ENCODE measurements at regions not wholly inside any gene's neighbourhood (a gene's known extent, or its start where the extent isn't known, plus 50 kb on each side); places are given as distances from the start of the nearest gene placed in this dataset.

DNA sequence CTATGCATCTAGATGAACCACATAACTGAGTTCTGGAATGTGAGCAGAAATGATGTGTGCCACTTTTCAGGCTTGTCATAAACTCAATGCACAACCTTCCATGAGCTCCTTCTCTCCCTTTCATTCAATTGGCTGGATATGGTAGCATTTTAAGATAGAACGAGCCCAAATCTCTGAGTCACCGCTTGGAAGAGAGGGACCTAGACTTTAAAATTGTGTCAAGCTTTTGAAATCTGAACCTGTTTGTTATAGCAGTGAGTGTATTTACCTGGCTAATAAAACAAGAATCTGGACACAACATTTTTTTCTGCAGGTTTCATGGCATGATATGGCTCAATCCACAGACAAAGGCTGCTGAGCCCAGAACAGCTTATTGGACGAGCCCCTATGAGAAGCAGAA lies 297.8 kb upstream of the SPRED2 start:
- H2AFZ ChIP-seq, result no peak overlapping the region
- no peak overlapping the region for H3K9ac ChIP-seq
- no peaks in the 10 kb centered on the region for H3K79me2 ChIP-seq
- TF ChIP-seq, protein P1, sequence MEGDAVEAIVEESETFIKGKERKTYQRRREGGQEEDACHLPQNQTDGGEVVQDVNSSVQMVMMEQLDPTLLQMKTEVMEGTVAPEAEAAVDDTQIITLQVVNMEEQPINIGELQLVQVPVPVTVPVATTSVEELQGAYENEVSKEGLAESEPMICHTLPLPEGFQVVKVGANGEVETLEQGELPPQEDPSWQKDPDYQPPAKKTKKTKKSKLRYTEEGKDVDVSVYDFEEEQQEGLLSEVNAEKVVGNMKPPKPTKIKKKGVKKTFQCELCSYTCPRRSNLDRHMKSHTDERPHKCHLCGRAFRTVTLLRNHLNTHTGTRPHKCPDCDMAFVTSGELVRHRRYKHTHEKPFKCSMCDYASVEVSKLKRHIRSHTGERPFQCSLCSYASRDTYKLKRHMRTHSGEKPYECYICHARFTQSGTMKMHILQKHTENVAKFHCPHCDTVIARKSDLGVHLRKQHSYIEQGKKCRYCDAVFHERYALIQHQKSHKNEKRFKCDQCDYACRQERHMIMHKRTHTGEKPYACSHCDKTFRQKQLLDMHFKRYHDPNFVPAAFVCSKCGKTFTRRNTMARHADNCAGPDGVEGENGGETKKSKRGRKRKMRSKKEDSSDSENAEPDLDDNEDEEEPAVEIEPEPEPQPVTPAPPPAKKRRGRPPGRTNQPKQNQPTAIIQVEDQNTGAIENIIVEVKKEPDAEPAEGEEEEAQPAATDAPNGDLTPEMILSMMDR (IDR thresholded peaks at IDR 0.05), result no peak
- no peaks in the 10 kb centered on the region for H3K27me3 ChIP-seq (ENCODE audit: control insufficient read depth, insufficient read depth, low read length)
- no peak overlapping the region for H3K4me3 ChIP-seq (ENCODE audit: low read depth, low read length)
- H3K36me3 ChIP-seq (ENCODE audit: control insufficient read depth, insufficient read depth, low read length), result no peaks in the 10 kb centered on the region
- H3K9me3 ChIP-seq (ENCODE audit: control insufficient read depth, low read length), result no peaks in the 10 kb centered on the region
- H3K27ac ChIP-seq, result no peak overlapping the region
- H3K4me2 ChIP-seq (ENCODE audit: low read length), result no peak overlapping the region
- no peaks in the 10 kb centered on the region for H3K4me1 ChIP-seq

DNA sequence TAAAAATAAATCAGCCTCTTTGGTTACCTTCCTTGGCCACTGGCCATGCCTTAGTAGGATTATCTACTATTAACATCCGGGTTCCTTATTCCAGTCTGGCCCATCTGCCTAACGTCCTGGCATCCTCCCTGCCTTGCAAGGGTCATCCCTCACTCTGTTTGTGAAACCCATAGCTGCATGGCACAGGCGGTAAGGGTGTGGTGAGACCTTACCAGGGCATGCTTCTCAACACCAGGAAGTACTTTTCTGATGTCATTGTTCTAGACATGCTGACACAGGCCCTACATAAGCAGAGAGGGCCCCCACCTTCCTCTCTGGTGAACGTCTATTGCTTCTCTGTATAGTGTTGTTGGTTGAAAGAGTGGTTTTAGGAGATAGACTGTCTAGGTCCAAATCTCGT lies 296.8 kb upstream of the SPRED2 start:
- Histone ChIP-seq H3K4me2 (ENCODE audit: low read length) (no peak overlapping the region), H3K27ac (no peak overlapping the region)

DNA sequence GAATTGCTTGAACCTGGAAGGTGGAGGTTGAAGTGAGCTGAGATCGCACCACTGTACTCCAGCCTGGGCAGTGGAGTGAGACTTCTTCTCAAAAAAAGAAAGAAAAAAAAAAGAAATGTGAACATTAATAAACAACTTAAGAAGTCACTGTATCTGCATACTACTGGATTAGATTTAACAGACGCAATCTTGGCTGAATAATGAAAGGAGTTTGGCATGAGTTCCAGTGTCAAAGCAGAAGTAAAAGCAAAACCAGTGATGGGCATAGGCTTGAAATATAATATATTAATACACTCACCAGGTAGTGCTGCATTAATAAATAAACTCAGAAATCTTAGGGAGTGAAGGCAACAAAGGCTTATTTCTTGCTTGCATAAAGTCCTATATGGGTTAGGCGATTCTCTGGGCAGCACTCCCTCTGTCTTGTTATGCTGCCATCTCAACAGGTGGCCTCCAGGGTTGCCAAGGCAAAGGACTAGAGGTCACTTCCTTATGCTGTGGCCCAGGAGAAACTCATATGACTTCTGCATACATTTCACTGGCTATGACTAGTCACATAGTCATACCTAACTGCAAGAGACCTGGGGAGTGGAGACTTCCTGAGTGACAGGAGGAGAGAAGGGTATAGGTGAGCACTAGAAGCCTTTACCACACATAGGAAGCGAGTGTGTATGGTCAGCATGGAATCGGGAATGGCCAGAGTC lies 296.2 kb upstream of the SPRED2 start:
- Histone ChIP-seq H2AFZ (no peak overlapping the region), H3K27me3 (ENCODE audit: control insufficient read depth, insufficient read depth, low read length) (no peaks in the 10 kb centered on the region), H3K9ac (no peak overlapping the region), H3K27ac (no peak overlapping the region), H3K4me1 (no peaks in the 10 kb centered on the region), H3K9me3 (ENCODE audit: control insufficient read depth, low read length) (no peaks in the 10 kb centered on the region), H3K36me3 (ENCODE audit: control insufficient read depth, insufficient read depth, low read length) (no peaks in the 10 kb centered on the region), H3K4me2 (ENCODE audit: low read length) (no peak overlapping the region), H3K4me3 (ENCODE audit: low read depth, low read length) (no peak overlapping the region), H3K79me2 (no peaks in the 10 kb centered on the region)
- TF ChIP-seq, protein P1 (IDR thresholded peaks at IDR 0.05), result no peak

More for the DNA sequence above, 296.8 kb upstream of the SPRED2 start:
- no peaks in the 10 kb centered on the region for H3K79me2 ChIP-seq
- no peak overlapping the region for H2AFZ ChIP-seq
- no peak overlapping the region for H3K9ac ChIP-seq
- no peaks in the 10 kb centered on the region for H3K4me1 ChIP-seq
- no peaks in the 10 kb centered on the region for H3K27me3 ChIP-seq (ENCODE audit: control insufficient read depth, insufficient read depth, low read length)
- no peaks in the 10 kb centered on the region for H3K9me3 ChIP-seq (ENCODE audit: control insufficient read depth, low read length)
- no peaks in the 10 kb centered on the region for H3K36me3 ChIP-seq (ENCODE audit: control insufficient read depth, insufficient read depth, low read length)
- no peak overlapping the region for H3K4me3 ChIP-seq (ENCODE audit: low read depth, low read length)
- TF ChIP-seq, protein P1 (IDR thresholded peaks at IDR 0.05), result no peak

DNA sequence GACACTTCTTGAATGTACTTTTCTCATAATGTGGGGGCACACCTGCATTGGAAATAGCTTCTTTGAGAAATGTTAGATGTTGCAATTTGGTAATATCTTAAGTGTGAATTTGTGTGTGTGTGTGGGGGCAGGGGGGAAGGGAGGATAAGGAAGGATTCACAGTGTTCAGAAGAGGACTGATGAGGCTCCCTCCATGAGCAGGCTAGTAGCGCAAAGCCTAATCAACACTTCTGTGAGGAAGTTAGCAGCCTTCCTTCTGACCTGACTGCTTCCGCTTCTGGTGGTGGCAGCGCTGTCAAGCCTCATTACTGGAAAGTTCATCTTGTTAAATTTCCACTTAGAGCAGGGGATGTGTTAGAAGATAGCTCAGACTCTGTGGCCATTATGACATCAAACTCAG lies 295.4 kb upstream of the SPRED2 start:
- H3K27me3 ChIP-seq (ENCODE audit: control insufficient read depth, insufficient read depth, low read length), result no peaks in the 10 kb centered on the region
- no peak overlapping the region for H3K4me2 ChIP-seq (ENCODE audit: low read length)
- no peak overlapping the region for H3K9ac ChIP-seq
- no peak overlapping the region for H3K27ac ChIP-seq
- H3K79me2 ChIP-seq, result no peaks in the 10 kb centered on the region
- no peak overlapping the region for H2AFZ ChIP-seq
- H3K36me3 ChIP-seq (ENCODE audit: control insufficient read depth, insufficient read depth, low read length), result no peaks in the 10 kb centered on the region
- H3K9me3 ChIP-seq (ENCODE audit: control insufficient read depth, low read length), result no peaks in the 10 kb centered on the region
- no peak overlapping the region for H3K4me3 ChIP-seq (ENCODE audit: low read depth, low read length)
- no peaks in the 10 kb centered on the region for H3K4me1 ChIP-seq
- TF ChIP-seq, protein P1 (IDR thresholded peaks at IDR 0.05), result no peak

DNA sequence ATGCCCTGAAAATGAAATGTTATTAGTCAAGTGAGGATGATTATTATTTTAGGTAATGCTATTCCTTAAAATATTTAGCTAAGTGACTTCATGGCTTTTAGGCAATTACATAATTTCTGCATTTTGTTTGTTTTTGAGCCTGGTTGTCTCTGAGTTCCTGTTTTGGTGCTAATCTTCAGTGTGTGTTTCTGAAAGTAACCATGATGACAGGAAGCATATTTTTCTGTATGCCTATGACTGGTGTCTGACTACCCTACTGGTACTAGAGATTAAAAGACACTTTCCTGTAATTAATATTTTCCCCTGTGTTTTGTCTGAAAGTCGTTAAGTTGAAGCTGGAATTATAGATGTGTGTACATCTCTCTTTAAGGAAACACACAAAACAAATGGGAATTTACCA lies 295.0 kb upstream of the SPRED2 start:
- Histone ChIP-seq H3K4me2 (ENCODE audit: low read length) (no peak overlapping the region), H3K4me3 (ENCODE audit: low read depth, low read length) (no peak overlapping the region), H3K4me1 (no peaks in the 10 kb centered on the region), H3K9ac (no peak overlapping the region), H2AFZ (no peak overlapping the region), H3K9me3 (ENCODE audit: control insufficient read depth, low read length) (no peaks in the 10 kb centered on the region), H3K27ac (no peak overlapping the region), H3K27me3 (ENCODE audit: control insufficient read depth, insufficient read depth, low read length) (no peaks in the 10 kb centered on the region), H3K79me2 (no peaks in the 10 kb centered on the region), H3K36me3 (ENCODE audit: control insufficient read depth, insufficient read depth, low read length) (no peaks in the 10 kb centered on the region)
- TF ChIP-seq, protein P1 (IDR thresholded peaks at IDR 0.05), result no peak
